Neural progenitor cell (in vitro differentiated cells): ENCODE measurements at regions not wholly inside any gene's neighbourhood (a gene's known extent, or its start where the extent isn't known, plus 50 kb on each side); places are given as distances from the start of the nearest gene placed in this dataset.

Experiments
- CTCF ChIP-seq: fragments of 200-600 bp; sonication (generic); IDR thresholded peaks from 2 replicates; pipeline ENCODE4 v1.5.1; 2017; ENCODE audit warnings: antibody characterized with exemption, mild to moderate bottlenecking
- EZH2 ChIP-seq: fragments of 200-600 bp; sonication (generic); IDR thresholded peaks from 2 replicates; pipeline ENCODE4 v1.6.1; 2017; ENCODE audit warnings: antibody characterized with exemption, mild to moderate bottlenecking, moderate library complexity

- no peak for TF ChIP-seq CTCF
- no peak for TF ChIP-seq EZH2
Observed at GRCh38 chr4:178066338-178066941, 624.2 kb upstream of the AGA start.
